ENCODE measurements at regions not wholly inside any gene's neighbourhood (a gene's known extent, or its start where the extent isn't known, plus 50 kb on each side); places are given as distances from the start of the nearest gene placed in this dataset.

DNA sequence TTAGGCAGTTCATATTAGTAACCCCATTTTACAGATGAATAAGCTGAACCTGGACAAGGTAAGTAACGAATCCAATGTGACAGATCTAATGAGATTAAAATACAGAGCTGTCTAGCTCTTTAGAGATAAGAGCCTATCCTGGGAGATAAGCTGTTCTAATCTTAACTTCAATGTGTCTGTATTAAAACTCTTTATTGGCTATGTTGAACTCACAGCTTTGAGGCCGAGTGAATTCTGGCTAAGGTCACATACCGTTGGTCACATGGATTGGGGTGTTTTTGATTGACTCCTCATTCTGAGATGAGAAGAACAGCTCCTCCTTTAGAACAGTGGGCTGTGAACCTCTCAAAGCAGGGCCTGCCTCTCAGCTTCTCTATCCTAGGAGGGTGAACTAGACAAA lies 113.4 kb upstream of the EEPD1 start:
- ATAC-seq (replicated peaks in 1 of 4) (no peak), DNase-seq (no peak)
- no peaks in the 10 kb centered on the region for H3K9me3 ChIP-seq
- H3K27ac ChIP-seq (ENCODE audit: low read length): no peak overlapping the region
- WGBS (ENCODE audit: insufficient coverage): no CpG with 5 or more reads among the region's 3 CpGs
- Mint-ChIP-seq H3K9me3 (no peaks in the 10 kb centered on the region), H3K36me3 (no peaks in the 10 kb centered on the region), H3K27me3 (peaks cover 4 to 5% of the 10 kb centered on the region in 2 donors), H3K4me3 (no peak overlapping the region), H3K4me1 (peaks cover 0 to 11% (median 0%) of the 10 kb centered on the region in 3 donors), H3K27ac (no peak overlapping the region)
- ChIA-PET CTCF (no interaction called here), POLR2A (no interaction called here)
- H3K36me3 ChIP-seq (ENCODE audit: control insufficient read depth in 2 of 2, extremely low read depth in 1 of 2, insufficient read depth in 1 of 2, low read length in 1 of 2): no peaks in the 10 kb centered on the region
- H3K4me1 ChIP-seq (ENCODE audit: control insufficient read depth in 1 of 2, extremely low read depth in 1 of 2, insufficient read depth in 2 of 2, low read length in 2 of 2): no peaks in the 10 kb centered on the region
- H3K27me3 ChIP-seq (replicated peaks in 1 of 2; ENCODE audit: control insufficient read depth in 2 of 2, extremely low read depth in 1 of 2, insufficient read depth in 2 of 2, low read length in 1 of 2): peaks cover 0 to 23% of the 10 kb centered on the region in 2 experiments
- no peak overlapping the region for H3K4me3 ChIP-seq (ENCODE audit: control insufficient read depth in 1 of 2, extremely low read depth in 1 of 2, low read length in 1 of 2)

DNA sequence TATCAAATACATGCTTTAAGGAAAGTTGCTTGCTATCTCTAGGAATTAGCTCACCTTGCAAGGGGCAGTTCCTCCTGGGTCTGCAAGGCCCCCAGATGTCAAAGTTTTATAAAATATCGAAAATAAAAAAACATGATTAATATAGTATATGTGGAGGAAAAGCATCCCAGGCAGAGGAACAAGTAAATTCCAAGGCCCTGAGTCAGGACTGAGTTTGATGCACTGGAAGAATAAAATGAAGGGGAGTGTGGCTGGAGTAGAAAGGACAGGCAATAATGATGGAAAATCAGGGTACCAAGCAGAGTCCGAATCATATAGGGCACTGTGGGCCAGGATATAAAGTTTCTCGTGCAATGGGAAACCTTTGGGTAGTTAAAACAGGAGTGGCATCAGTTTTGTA lies 112.4 kb upstream of the EEPD1 start:
- peaks cover 4% of the 10 kb centered on the region in 2 donors for H3K27me3 Mint-ChIP-seq
- no peaks in the 10 kb centered on the region for H3K9me3 Mint-ChIP-seq
- no peak overlapping the region for H3K27ac Mint-ChIP-seq

DNA sequence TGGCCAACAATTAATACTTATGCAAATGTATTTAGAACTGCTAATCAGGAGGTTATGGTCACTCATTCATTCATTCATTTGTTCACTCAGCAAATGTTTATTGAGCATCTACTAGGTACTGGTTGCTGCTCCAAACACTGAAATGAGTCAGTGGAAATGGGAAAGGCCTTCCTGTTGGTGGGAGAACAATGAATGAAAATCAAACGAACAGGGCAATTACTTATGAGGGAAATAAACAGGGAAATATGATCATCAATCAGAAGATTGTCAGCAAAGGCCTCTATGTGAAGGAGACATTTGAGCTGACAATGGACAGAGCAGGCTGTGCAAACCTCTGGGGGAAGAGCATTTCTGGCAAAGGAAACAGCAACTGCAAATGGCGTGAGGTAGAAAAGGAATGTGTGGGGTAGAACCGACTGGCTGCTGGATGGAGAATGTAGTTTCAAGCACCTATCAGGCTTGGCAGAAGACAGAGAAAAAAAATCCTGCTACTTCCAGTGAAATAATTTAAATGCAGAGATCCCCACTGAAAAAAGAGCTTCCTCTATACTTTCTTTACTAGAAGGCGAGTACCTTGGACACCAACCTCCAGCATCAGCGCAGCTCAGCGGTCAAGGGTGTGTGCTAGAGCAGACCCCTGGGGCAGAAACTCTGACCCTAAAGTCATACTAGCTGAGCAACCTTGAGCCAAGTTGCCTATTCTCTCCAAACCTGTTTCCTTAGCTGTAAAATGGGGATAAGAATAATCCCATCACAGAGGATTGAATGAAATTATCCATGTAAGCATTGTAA lies 108.8 kb upstream of the EEPD1 start:
- H3K27me3 ChIP-seq (replicated peaks in 1 of 2; ENCODE audit: control insufficient read depth in 2 of 2, extremely low read depth in 1 of 2, insufficient read depth in 2 of 2, low read length in 1 of 2): no peaks in the 10 kb centered on the region
- no peaks in the 10 kb centered on the region for H3K4me1 ChIP-seq (ENCODE audit: control insufficient read depth in 1 of 2, extremely low read depth in 1 of 2, insufficient read depth in 2 of 2, low read length in 2 of 2)
- Mint-ChIP-seq H3K27me3 (peaks cover 0 to 2% of the 10 kb centered on the region in 2 donors), H3K27ac (no peak overlapping the region), H3K9me3 (no peaks in the 10 kb centered on the region), H3K36me3 (no peaks in the 10 kb centered on the region), H3K4me3 (no peak overlapping the region), H3K4me1 (no peaks in the 10 kb centered on the region)
- WGBS (ENCODE audit: insufficient coverage): 90% methylated on average over 4 of the region's 6 CpGs
- H3K27ac ChIP-seq (ENCODE audit: low read length): no peak overlapping the region
- H3K36me3 ChIP-seq (ENCODE audit: control insufficient read depth in 2 of 2, extremely low read depth in 1 of 2, insufficient read depth in 1 of 2, low read length in 1 of 2): no peaks in the 10 kb centered on the region
- CTCF ChIA-PET: no interaction called here
- no peak overlapping the region for H3K4me3 ChIP-seq (ENCODE audit: control insufficient read depth in 1 of 2, extremely low read depth in 1 of 2, low read length in 1 of 2)
- no peaks in the 10 kb centered on the region for H3K9me3 ChIP-seq
- POLR2A ChIA-PET: interaction anchor here in 1 of 2 donors (0.6 kb wide), 1 partner anchor 154 kb away, joined by 11 read pairs; no protein-coding TSS in a partner anchor
- no peak for DNase-seq
- no peak for ATAC-seq (replicated peaks in 1 of 4)

More for the DNA sequence above, 112.4 kb upstream of the EEPD1 start:
- peaks cover 0 to 11% (median 0%) of the 10 kb centered on the region in 3 donors for H3K4me1 Mint-ChIP-seq
- Histone ChIP-seq H3K4me1 (ENCODE audit: control insufficient read depth in 1 of 2, extremely low read depth in 1 of 2, insufficient read depth in 2 of 2, low read length in 2 of 2) (no peaks in the 10 kb centered on the region), H3K9me3 (no peaks in the 10 kb centered on the region), H3K4me3 (ENCODE audit: control insufficient read depth in 1 of 2, extremely low read depth in 1 of 2, low read length in 1 of 2) (no peak overlapping the region), H3K36me3 (ENCODE audit: control insufficient read depth in 2 of 2, extremely low read depth in 1 of 2, insufficient read depth in 1 of 2, low read length in 1 of 2) (no peaks in the 10 kb centered on the region), H3K27ac (ENCODE audit: low read length) (no peak overlapping the region), H3K27me3 (replicated peaks in 1 of 2; ENCODE audit: control insufficient read depth in 2 of 2, extremely low read depth in 1 of 2, insufficient read depth in 2 of 2, low read length in 1 of 2) (peaks cover 0 to 13% of the 10 kb centered on the region in 2 experiments)
- no peak overlapping the region for H3K4me3 Mint-ChIP-seq
- no peaks in the 10 kb centered on the region for H3K36me3 Mint-ChIP-seq
- POLR2A ChIA-PET: no interaction called here
- ATAC-seq (replicated peaks in 1 of 4): no peak
- 95% methylated on average over 2 of the region's 3 CpGs for WGBS (ENCODE audit: insufficient coverage)
- CTCF ChIA-PET: no interaction called here
- no peak for DNase-seq

DNA sequence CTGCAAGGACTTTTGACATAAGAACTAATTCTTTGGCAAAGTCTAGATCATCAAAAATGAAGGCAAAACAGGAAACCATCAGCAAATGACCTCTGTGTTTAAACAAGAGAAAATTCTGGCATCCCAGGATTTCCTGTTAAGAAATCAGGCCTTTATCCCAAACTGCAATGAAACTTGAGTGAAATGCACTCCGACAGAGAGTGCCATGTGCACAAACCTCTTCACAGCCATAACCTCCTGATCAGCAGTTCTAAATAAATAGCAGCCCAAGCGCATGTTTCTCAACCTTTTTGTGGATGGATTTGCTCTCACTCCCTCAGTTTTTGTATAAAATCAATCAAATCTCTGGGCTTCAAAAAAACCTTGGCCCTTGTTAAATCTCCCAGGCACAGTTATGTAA lies 107.7 kb upstream of the EEPD1 start:
- no peaks in the 10 kb centered on the region for H3K9me3 Mint-ChIP-seq
- POLR2A ChIA-PET: interaction anchor here in 1 of 2 donors (0.6 kb wide), 1 partner anchor 153 kb away, joined by 11 read pairs; no protein-coding TSS in a partner anchor
- DNase-seq: no peak

DNA sequence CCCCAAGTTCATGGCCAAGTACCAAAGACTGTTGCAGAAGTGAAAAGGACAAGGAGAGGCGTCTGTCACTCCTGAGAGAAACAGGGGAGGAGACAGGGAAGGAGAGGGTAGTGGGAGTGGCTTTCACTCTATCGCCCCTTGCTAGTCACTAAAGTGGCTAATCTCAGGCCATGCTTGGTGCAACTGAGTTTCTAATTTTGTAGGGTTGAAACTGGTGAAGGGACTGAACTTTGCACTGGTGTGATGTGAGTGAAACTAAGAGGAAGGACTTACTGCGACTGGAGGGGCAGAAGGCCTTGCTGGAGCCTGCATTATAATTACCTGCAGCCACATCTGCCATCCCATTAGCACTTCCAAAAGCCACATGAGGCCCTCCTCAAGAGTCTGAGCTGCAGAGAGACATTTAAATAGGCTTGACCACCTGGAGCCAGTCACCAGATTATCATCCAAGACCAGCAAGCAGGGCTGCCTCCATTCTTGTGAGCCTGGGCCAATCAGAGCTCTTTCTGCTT lies 107.2 kb upstream of the EEPD1 start:
- CTCF ChIA-PET: no interaction called here
- ATAC-seq (replicated peaks in 1 of 4) (no peak), DNase-seq (no peak)
- H3K27ac Mint-ChIP-seq: no peak overlapping the region
- H3K4me3 Mint-ChIP-seq: no peak overlapping the region
- Histone ChIP-seq H3K4me3 (ENCODE audit: control insufficient read depth in 1 of 2, extremely low read depth in 1 of 2, low read length in 1 of 2) (no peak overlapping the region), H3K27me3 (replicated peaks in 1 of 2; ENCODE audit: control insufficient read depth in 2 of 2, extremely low read depth in 1 of 2, insufficient read depth in 2 of 2, low read length in 1 of 2) (no peaks in the 10 kb centered on the region), H3K9me3 (no peaks in the 10 kb centered on the region), H3K36me3 (ENCODE audit: control insufficient read depth in 2 of 2, extremely low read depth in 1 of 2, insufficient read depth in 1 of 2, low read length in 1 of 2) (no peaks in the 10 kb centered on the region), H3K27ac (ENCODE audit: low read length) (no peak overlapping the region), H3K4me1 (ENCODE audit: control insufficient read depth in 1 of 2, extremely low read depth in 1 of 2, insufficient read depth in 2 of 2, low read length in 2 of 2) (no peaks in the 10 kb centered on the region)
- no peaks in the 10 kb centered on the region for H3K9me3 Mint-ChIP-seq
- H3K36me3 Mint-ChIP-seq: no peaks in the 10 kb centered on the region
- H3K27me3 Mint-ChIP-seq: peaks cover 0 to 2% of the 10 kb centered on the region in 2 donors
- H3K4me1 Mint-ChIP-seq: no peaks in the 10 kb centered on the region
- 75% methylated on average over 2 of the region's 3 CpGs for WGBS (ENCODE audit: insufficient coverage)
- POLR2A ChIA-PET: interaction anchor here in 1 of 2 donors (0.6 kb wide), 1 partner anchor 1821 kb away, joined by 3 read pairs; no protein-coding TSS in a partner anchor

More for the DNA sequence above, 107.7 kb upstream of the EEPD1 start:
- Histone ChIP-seq H3K4me3 (ENCODE audit: control insufficient read depth in 1 of 2, extremely low read depth in 1 of 2, low read length in 1 of 2) (no peak overlapping the region), H3K27me3 (replicated peaks in 1 of 2; ENCODE audit: control insufficient read depth in 2 of 2, extremely low read depth in 1 of 2, insufficient read depth in 2 of 2, low read length in 1 of 2) (no peaks in the 10 kb centered on the region), H3K36me3 (ENCODE audit: control insufficient read depth in 2 of 2, extremely low read depth in 1 of 2, insufficient read depth in 1 of 2, low read length in 1 of 2) (no peaks in the 10 kb centered on the region), H3K9me3 (no peaks in the 10 kb centered on the region), H3K27ac (ENCODE audit: low read length) (no peak overlapping the region), H3K4me1 (ENCODE audit: control insufficient read depth in 1 of 2, extremely low read depth in 1 of 2, insufficient read depth in 2 of 2, low read length in 2 of 2) (no peaks in the 10 kb centered on the region)
- Mint-ChIP-seq H3K36me3 (no peaks in the 10 kb centered on the region), H3K27ac (no peak overlapping the region), H3K4me3 (no peak overlapping the region), H3K4me1 (no peaks in the 10 kb centered on the region), H3K27me3 (peaks cover 0 to 2% of the 10 kb centered on the region in 2 donors)
- CTCF ChIA-PET: no interaction called here
- ATAC-seq (replicated peaks in 1 of 4): no peak
- 100% methylated on average over 1 of the region's 2 CpGs for WGBS (ENCODE audit: insufficient coverage)

DNA sequence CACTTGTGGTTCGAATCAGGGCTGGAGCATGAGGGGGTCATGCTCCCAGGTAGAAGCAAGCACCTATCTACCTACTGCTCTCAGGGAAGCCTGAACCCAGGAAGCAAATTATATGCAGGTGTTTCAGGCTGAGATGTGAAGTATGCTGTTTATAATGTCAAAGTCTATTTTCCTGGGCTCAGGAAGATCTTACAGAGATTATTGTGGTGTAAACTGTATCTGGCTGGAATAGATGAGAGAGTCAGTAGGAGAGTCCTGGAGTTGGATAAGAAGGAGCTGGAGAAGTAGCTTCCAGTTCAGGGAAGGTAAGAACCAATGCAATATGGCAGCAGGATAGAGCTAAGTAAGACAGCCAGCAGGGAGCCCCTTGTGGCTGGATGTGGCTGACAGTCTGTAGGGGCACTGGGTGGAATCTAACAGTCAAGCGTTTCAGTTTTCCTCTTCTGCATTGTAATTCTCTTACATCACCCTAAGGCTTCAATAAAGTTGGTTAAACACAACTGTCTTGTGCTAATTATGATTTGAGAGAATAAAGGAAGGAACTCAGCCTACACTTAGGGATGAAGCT lies 105.9 kb upstream of the EEPD1 start:
- Mint-ChIP-seq H3K4me1 (no peaks in the 10 kb centered on the region), H3K27ac (no peak overlapping the region), H3K36me3 (no peaks in the 10 kb centered on the region), H3K27me3 (peaks cover 2 to 7% of the 10 kb centered on the region in 2 donors), H3K4me3 (no peak overlapping the region), H3K9me3 (no peaks in the 10 kb centered on the region)
- H3K36me3 ChIP-seq (ENCODE audit: control insufficient read depth in 2 of 2, extremely low read depth in 1 of 2, insufficient read depth in 1 of 2, low read length in 1 of 2): no peaks in the 10 kb centered on the region
- POLR2A ChIA-PET: no interaction called here
- H3K27me3 ChIP-seq (replicated peaks in 1 of 2; ENCODE audit: control insufficient read depth in 2 of 2, extremely low read depth in 1 of 2, insufficient read depth in 2 of 2, low read length in 1 of 2): no peaks in the 10 kb centered on the region
- DNase-seq (no peak), ATAC-seq (replicated peaks in 1 of 4) (no peak)
- no peak overlapping the region for H3K4me3 ChIP-seq (ENCODE audit: control insufficient read depth in 1 of 2, extremely low read depth in 1 of 2, low read length in 1 of 2)
- CTCF ChIA-PET: interaction anchor here in 1 of 2 donors (0.6 kb wide), 1 partner anchor 39 kb away, joined by 7 read pairs; no protein-coding TSS in a partner anchor
- no CpG with 5 or more reads among the region's 2 CpGs for WGBS (ENCODE audit: insufficient coverage)
- H3K4me1 ChIP-seq (ENCODE audit: control insufficient read depth in 1 of 2, extremely low read depth in 1 of 2, insufficient read depth in 2 of 2, low read length in 2 of 2): no peaks in the 10 kb centered on the region
- no peak overlapping the region for H3K27ac ChIP-seq (ENCODE audit: low read length)
- H3K9me3 ChIP-seq: no peaks in the 10 kb centered on the region
